ENCODE measurements at regions not wholly inside any gene's neighbourhood (a gene's known extent, or its start where the extent isn't known, plus 50 kb on each side); places are given as distances from the start of the nearest gene placed in this dataset.
A peak's percentile ranks its signal among the peaks of the same experiment; 100 is the strongest.

- DNase-seq: no peak
These were observed 431.6 kb upstream of the NPVF start for GRCh38 chr7:25659841-25660240.

- DNase-seq: no peak
These were observed 434.8 kb upstream of the NPVF start for GRCh38 chr7:25662841-25663800.

DNA sequence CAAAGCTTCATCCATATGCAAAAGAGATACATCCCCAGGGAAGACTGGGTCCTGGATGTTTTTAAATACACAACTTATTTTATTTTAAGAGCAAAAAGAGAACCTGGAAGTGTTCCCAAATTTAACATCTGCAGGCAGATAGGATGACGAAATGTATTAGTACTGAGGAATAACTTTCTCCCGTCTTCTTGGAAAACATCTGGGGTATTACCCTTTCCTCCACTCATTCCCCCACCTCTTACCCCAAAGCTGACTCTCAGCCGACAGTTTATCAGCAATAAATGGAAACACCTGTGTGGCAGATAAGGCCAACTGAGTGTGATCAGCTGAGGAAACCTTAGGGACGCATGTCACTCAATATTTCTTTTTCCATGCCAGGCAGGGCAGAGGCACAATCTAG, 435.6 kb upstream of the NPVF start:
- DNase-seq: no peak

- DNase-seq: no peak
These were observed 436.3 kb upstream of the NPVF start for GRCh38 chr7:25664593-25664992.

DNA sequence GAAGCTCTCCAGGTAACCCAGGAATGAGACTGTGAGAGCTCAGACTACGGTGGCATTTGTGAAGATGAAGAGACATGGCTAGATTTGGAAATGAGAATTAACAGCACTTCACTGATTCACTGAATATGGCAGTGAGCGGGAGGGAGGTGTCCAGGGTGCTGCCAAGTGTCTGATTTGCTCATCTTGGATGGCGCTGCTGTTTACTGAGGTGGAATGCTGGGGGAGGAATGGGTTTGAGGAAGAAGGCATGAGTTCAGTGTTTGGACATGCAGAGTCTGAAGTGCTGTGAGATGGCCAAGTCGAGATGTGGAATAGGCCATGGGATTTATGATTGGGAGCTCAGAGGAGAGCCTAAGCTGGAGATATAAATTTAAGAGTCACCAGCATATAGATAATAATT, 437.1 kb upstream of the NPVF start:
- DNase-seq: no peak

DNA sequence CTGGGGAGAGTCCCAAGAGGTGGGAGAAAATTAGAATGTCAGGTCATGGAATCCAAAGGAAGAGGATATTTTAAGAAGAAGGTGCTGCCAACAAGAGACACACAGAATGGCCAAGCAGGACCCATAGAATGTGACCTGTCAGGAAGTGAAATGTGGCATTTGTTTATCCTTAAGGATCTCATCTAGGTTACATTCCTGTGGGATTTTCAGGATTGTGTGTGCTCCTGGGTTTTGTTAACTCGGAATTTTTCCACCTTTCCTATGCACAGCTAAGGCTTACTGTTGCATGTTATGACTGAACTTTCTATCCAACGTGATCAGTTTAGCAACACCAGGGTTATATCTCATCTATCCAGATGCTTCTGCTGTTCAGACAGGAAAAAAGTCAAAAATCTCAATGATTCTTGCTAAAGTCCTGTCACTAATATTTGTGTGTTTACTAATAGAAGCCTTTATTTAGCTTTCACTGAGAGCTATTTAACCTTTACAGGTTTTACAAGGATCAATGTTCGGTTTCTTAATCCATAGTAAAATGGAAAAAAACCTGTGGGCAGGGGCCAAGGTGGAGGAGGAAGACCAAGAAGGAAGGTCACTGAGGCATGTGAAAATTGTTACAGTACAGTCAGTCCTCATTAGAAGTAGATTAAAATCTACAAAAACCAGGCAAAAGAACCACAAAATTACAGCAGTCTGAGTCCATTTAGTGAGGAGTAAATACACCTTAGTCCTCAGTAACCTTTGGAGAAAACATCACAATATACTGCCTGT, 437.8 kb upstream of the NPVF start:
- no peak for DNase-seq

- DNase-seq: no peak
These were observed 438.4 kb upstream of the NPVF start for GRCh38 chr7:25666671-25667060.

- no peak for DNase-seq
These were observed 441.0 kb upstream of the NPVF start for GRCh38 chr7:25669281-25669781.

DNA sequence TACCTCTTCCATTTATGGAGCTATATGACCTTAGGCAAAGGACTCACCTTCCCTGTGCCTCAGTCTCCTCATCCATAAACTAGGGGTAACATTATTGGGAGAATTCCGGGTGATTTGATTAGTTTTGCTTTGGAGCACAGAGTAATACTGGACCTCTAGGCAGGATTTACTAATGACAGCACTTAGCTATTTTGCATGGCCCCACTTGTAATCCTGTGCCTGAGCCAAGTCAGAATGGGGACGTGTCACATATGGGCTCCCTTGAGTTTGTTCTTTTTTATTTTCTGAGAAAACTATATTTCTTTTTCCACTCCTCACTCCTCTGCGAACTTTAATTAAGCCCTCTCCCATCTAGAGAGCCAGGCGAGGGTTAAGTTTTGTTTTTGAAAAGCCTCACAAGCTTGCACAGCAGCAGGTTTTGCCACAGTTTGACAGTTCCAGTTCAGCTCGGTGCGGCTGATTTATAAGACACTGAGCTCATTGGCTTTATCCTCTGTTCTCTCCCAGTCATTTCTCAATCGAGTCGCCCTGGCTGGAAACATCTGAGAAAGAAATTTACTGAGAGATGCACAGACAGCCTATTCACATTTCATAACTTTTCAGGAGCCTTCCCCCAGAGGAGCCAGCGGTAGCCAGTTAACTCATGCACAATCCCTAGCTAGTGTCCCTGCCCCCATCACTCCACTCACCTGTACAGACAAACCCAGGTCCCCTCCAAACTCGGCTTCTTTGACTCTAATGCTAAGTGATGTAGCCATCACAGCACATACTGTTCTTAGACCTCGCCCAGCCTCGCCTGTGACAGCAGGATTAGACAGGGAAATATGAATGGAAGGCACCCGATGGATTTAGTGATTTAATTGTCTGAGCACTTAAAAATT, 441.9 kb upstream of the NPVF start:
- peak in 3 of 56 donors; percentile 2 to 9 (median 6) for DNase-seq

- DNase-seq: no peak
These were observed 442.8 kb upstream of the NPVF start for GRCh38 chr7:25671111-25671510.

DNA sequence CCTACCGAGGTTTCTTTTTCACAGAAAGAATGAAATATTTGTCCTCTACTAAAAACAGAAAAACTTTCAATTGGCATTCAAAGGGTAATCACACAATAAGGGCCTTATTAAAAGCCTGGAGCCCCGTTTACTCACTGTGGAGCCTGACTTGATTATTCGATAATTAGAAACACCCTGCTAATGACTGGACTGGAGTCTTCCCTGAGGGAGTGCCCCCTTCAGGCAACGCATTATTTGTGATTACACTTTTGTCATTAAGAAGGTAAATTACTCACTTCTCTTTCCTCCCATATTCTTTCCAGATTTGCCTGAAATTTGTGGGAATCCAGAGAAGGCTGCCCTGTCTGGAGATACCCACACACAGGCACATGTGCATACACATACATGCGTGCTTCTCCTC, 444.2 kb upstream of the NPVF start:
- DNase-seq: no peak

GRCh38 chr7:25675789-25676474, 447.6 kb upstream of the NPVF start:
- no peak for DNase-seq

DNA sequence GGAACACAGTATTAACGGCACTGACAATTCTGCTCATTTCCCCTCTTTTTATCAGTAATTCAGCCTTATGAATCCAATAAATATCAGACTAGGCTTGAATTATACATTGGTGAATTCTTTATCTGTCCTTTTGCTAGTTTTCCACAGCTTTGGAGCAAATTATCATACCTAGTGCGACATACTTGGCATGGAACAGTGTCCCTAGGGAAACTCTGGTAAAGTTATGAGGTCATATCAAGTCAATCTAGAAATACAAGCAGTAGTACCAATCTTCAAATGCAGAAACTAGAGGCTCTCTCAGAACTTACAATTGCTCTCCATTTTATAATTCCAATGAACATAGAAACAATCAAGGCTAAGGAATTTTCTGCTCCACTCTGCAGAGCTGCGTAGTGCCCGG, 449.3 kb upstream of the NPVF start:
- DNase-seq: no peak

- DNase-seq: no peak
These were observed 449.9 kb upstream of the NPVF start for GRCh38 chr7:25678215-25678614.

- DNase-seq: no peak
These were observed 452.4 kb upstream of the NPVF start for GRCh38 chr7:25680636-25681035.

- no peak for DNase-seq
These were observed 456.1 kb upstream of the NPVF start for GRCh38 chr7:25684360-25684759.

DNA sequence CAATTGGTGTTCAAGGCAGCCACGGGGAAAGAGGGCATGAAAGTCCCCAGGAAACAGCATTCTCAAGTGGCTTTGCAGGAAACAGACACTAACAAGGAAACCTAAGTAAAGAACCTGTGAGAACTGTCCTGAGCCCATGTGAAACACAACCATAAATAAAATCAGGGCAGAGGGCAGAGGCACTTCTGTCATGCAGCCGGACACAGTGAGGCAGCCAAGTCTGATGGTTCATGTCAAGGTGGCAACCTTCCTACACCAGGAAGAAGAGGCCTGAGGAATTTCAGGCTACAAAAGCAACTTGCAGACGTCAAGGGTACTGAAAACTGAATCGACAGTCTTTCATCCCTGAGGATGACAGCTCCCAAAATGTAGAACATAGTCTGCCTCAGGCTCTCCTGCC, 458.2 kb upstream of the NPVF start:
- DNase-seq: no peak

DNA sequence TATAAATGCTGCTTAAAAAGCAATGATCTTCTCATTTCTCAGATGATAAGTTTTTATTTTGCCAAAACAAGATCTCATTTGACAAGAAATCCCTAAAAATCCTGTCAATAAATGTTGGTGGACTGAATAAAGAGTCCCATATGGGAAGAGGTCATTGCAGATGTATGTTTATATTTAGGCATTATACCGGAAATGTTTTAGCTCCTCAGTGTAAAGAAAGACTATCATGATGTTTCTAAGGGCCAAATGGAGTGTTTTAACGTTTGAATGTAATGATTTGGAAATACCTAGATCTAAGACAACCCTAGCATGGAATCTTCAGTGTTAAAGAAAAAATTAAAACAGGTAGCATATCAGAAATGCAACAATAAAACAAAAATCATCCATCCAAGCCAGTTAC, 457.8 kb upstream of the NFE2L3 start:
- DNase-seq: no peak

GRCh38 chr7:25694699-25695098, 457.3 kb upstream of the NFE2L3 start:
- DNase-seq: no peak

GRCh38 chr7:25696571-25696970, 455.4 kb upstream of the NFE2L3 start:
- no peak for DNase-seq
